Vagina (tissue), 2 donors: ENCODE measurements at regions not wholly inside any gene's neighbourhood (a gene's known extent, or its start where the extent isn't known, plus 50 kb on each side); places are given as distances from the start of the nearest gene placed in this dataset.

Experiments used
- POLR2A ChIP-seq, 2 donors: fragments of 450-650 bp; IDR thresholded peaks; one replicate each; pipeline ENCODE4 v1.6.1; 2017; ENCODE audit warnings: antibody characterized with exemption in 2 of 2, mild to moderate bottlenecking in 2 of 2, moderate library complexity in 2 of 2
- TF ChIP-seq, protein P1 (sequence below), 3 experiments: fragments of 450-650 bp in 2 of 3; fragments of 200-600 bp in 1 of 3; sonication (generic) in 1 of 3; IDR thresholded peaks; one replicate each; pipeline ENCODE4 v1.5.1; 2017 to 2019; ENCODE audit warnings: antibody characterized with exemption in 3 of 3, mild to moderate bottlenecking in 2 of 3, moderate library complexity in 2 of 3

DNA sequence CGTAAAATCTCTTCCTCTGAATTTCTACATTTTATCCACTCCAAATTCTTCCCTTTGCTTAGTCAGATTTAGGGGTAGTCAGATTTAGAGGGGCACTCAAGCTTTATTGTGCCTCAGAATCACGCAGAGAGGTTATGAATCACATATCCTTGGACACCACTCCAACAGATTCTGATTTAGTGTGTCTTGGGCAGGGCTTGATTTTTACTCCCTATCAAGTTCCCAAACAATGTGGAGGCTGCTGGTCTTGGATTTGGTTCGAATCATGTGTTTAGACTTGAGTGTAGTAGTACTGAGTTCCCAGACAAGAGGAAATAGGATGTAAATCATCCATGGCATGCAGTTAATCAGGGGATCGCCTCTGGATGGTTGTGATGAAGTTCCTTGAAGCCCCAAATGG, 298.1 kb upstream of the CLEC14A start:
- TF ChIP-seq, protein P1, sequence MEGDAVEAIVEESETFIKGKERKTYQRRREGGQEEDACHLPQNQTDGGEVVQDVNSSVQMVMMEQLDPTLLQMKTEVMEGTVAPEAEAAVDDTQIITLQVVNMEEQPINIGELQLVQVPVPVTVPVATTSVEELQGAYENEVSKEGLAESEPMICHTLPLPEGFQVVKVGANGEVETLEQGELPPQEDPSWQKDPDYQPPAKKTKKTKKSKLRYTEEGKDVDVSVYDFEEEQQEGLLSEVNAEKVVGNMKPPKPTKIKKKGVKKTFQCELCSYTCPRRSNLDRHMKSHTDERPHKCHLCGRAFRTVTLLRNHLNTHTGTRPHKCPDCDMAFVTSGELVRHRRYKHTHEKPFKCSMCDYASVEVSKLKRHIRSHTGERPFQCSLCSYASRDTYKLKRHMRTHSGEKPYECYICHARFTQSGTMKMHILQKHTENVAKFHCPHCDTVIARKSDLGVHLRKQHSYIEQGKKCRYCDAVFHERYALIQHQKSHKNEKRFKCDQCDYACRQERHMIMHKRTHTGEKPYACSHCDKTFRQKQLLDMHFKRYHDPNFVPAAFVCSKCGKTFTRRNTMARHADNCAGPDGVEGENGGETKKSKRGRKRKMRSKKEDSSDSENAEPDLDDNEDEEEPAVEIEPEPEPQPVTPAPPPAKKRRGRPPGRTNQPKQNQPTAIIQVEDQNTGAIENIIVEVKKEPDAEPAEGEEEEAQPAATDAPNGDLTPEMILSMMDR (IDR thresholded peaks at IDR 0.05): no peak
- no peak for TF ChIP-seq POLR2A (IDR thresholded peaks at IDR 0.05)
